Umbilical cord (tissue), 1 donor: ENCODE measurements at regions not wholly inside any gene's neighbourhood (a gene's known extent, or its start where the extent isn't known, plus 50 kb on each side); places are given as distances from the start of the nearest gene placed in this dataset.

Source experiments
- DNase-seq: peaks from one replicate; pipeline ENCODE4 v3.0.0-alpha.2; 2015; ENCODE audit warnings: low spot score

- no peak for DNase-seq
Observed at GRCh38 chr1:198106011-198106410, 50.8 kb upstream of the NEK7 start.
